B cell (primary cell): ENCODE measurements at regions not wholly inside any gene's neighbourhood (a gene's known extent, or its start where the extent isn't known, plus 50 kb on each side); places are given as distances from the start of the nearest gene placed in this dataset.

Experiments used
- EZH2 ChIP-seq: IDR thresholded peaks from 2 replicates; pipeline ENCODE4 v1.6.1; 2012; ENCODE audit warnings: borderline replicate concordance, low read depth, mild to moderate bottlenecking, moderate library complexity, low read length; ENCODE audit not compliant: insufficient read depth, poor library complexity, severe bottlenecking
- TF ChIP-seq, protein P1 (sequence below): fragments of 200-600 bp; IDR thresholded peaks from one replicate; pipeline ENCODE4 v1.8.0; 2022; ENCODE audit warnings: antibody characterized with exemption, mild to moderate bottlenecking

GRCh38 chr1:60196026-60196425 is 122.5 kb upstream of the C1orf87 start:
- no peak for TF ChIP-seq EZH2
- TF ChIP-seq, protein P1, sequence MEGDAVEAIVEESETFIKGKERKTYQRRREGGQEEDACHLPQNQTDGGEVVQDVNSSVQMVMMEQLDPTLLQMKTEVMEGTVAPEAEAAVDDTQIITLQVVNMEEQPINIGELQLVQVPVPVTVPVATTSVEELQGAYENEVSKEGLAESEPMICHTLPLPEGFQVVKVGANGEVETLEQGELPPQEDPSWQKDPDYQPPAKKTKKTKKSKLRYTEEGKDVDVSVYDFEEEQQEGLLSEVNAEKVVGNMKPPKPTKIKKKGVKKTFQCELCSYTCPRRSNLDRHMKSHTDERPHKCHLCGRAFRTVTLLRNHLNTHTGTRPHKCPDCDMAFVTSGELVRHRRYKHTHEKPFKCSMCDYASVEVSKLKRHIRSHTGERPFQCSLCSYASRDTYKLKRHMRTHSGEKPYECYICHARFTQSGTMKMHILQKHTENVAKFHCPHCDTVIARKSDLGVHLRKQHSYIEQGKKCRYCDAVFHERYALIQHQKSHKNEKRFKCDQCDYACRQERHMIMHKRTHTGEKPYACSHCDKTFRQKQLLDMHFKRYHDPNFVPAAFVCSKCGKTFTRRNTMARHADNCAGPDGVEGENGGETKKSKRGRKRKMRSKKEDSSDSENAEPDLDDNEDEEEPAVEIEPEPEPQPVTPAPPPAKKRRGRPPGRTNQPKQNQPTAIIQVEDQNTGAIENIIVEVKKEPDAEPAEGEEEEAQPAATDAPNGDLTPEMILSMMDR = no peak
